ENCODE measurements at regions not wholly inside any gene's neighbourhood (a gene's known extent, or its start where the extent isn't known, plus 50 kb on each side); places are given as distances from the start of the nearest gene placed in this dataset.

- Histone ChIP-seq H3K4me3 (ENCODE audit: insufficient read length, low read depth) (no peak overlapping the region), H3K36me3 (ENCODE audit: insufficient read depth, insufficient read length, low read length) (no peaks in the 10 kb centered on the region), H3K9me3 (ENCODE audit: insufficient read depth, low read length) (no peaks in the 10 kb centered on the region), H3K9ac (ENCODE audit: insufficient read length, low read depth) (no peak overlapping the region), H3K4me1 (ENCODE audit: insufficient read depth, insufficient read length) (peaks cover 3% of the 10 kb centered on the region), H3K27me3 (ENCODE audit: insufficient read depth, insufficient read length) (peaks cover 16% of the 10 kb centered on the region)
- TF ChIP-seq ZNF274 (IDR thresholded peaks at IDR 0.05; ENCODE audit: low read depth, low read length) (no peak), YY1 (IDR thresholded peaks at IDR 0.05; ENCODE audit: insufficient read depth, insufficient read length) (no peak)
- no peak for DNase-seq (ENCODE audit: low read depth, low spot score)
Observed at GRCh38 chr2:238967978-238968360, 120.1 kb downstream of the TWIST2 start.

GRCh38 chr2:238968616-238969384 is 120.9 kb downstream of the TWIST2 start:
- TF ChIP-seq SUZ12 (IDR thresholded peaks at IDR 0.05; ENCODE audit: extremely low read depth, insufficient read depth, insufficient read length) (no peak), YY1 (IDR thresholded peaks at IDR 0.05; ENCODE audit: insufficient read depth, insufficient read length) (no peak), ZNF274 (IDR thresholded peaks at IDR 0.05; ENCODE audit: low read depth, low read length) (no peak)
- H3K27me3 ChIP-seq (ENCODE audit: insufficient read depth, insufficient read length): peaks cover 15% of the 10 kb centered on the region
- no peaks in the 10 kb centered on the region for H3K36me3 ChIP-seq (ENCODE audit: insufficient read depth, insufficient read length, low read length)
- H3K9ac ChIP-seq (ENCODE audit: insufficient read length, low read depth): no peak overlapping the region
- H3K9me3 ChIP-seq (ENCODE audit: insufficient read depth, low read length): no peaks in the 10 kb centered on the region
- no peak overlapping the region for H3K4me3 ChIP-seq (ENCODE audit: insufficient read length, low read depth)
- H3K4me1 ChIP-seq (ENCODE audit: insufficient read depth, insufficient read length): peaks cover 3% of the 10 kb centered on the region
- DNase-seq (ENCODE audit: low read depth, low spot score): no peak

GRCh38 chr2:238969857-238970256 is 122.0 kb downstream of the TWIST2 start:
- TF ChIP-seq YY1 (IDR thresholded peaks at IDR 0.05; ENCODE audit: insufficient read depth, insufficient read length) (no peak), ZNF274 (IDR thresholded peaks at IDR 0.05; ENCODE audit: low read depth, low read length) (no peak), SUZ12 (IDR thresholded peaks at IDR 0.05; ENCODE audit: extremely low read depth, insufficient read depth, insufficient read length) (no peak)
- H3K9me3 ChIP-seq (ENCODE audit: insufficient read depth, low read length): no peaks in the 10 kb centered on the region
- H3K9ac ChIP-seq (ENCODE audit: insufficient read length, low read depth): no peak overlapping the region
- no peak overlapping the region for H3K4me3 ChIP-seq (ENCODE audit: insufficient read length, low read depth)
- H3K4me1 ChIP-seq (ENCODE audit: insufficient read depth, insufficient read length): peaks cover 6% of the 10 kb centered on the region
- no peak for DNase-seq (ENCODE audit: low read depth, low spot score)
- peaks cover 5% of the 10 kb centered on the region for H3K27me3 ChIP-seq (ENCODE audit: insufficient read depth, insufficient read length)
- H3K36me3 ChIP-seq (ENCODE audit: insufficient read depth, insufficient read length, low read length): no peaks in the 10 kb centered on the region

DNA sequence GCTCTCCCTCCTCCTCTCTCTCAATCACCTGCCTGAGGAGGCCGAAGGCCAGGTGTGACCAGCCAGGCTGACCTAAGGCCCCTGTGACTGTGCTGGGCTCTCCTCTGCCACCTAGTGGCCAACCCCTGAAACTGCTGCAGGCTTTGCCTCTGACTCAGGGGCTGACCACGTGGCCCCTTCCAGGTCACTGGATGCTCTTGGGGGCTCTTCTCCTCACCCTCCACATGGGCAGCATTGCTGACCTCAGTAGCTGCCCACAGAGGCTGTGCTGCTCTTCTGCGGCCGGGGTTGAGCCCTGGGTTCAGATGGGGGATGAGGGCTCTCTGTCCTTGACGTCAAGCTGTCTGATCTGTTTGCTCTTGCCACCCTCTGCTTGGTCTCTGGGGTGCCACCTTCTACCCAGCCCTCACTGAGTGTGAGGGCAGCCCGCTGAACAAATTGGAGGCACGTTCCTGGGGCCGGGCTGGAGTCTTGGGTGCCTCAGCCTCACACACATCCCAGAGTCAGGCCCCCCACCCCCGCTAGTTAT is 122.7 kb downstream of the TWIST2 start:
- DNase-seq (ENCODE audit: low read depth, low spot score): peak; percentile 43
- Histone ChIP-seq H3K9me3 (ENCODE audit: insufficient read depth, low read length) (0 out of 2 replicates have a peak, but pooled peaks cover 2% of the 10 kb centered on the region), H3K4me3 (ENCODE audit: insufficient read length, low read depth) (no peak overlapping the region), H3K27me3 (ENCODE audit: insufficient read depth, insufficient read length) (peaks cover 5% of the 10 kb centered on the region), H3K9ac (ENCODE audit: insufficient read length, low read depth) (no peak overlapping the region), H3K36me3 (ENCODE audit: insufficient read depth, insufficient read length, low read length) (no peaks in the 10 kb centered on the region), H3K4me1 (ENCODE audit: insufficient read depth, insufficient read length) (peaks cover 7% of the 10 kb centered on the region)
- TF ChIP-seq SUZ12 (IDR thresholded peaks at IDR 0.05; ENCODE audit: extremely low read depth, insufficient read depth, insufficient read length) (no peak), ZNF274 (IDR thresholded peaks at IDR 0.05; ENCODE audit: low read depth, low read length) (no peak), YY1 (IDR thresholded peaks at IDR 0.05; ENCODE audit: insufficient read depth, insufficient read length) (no peak)

DNA sequence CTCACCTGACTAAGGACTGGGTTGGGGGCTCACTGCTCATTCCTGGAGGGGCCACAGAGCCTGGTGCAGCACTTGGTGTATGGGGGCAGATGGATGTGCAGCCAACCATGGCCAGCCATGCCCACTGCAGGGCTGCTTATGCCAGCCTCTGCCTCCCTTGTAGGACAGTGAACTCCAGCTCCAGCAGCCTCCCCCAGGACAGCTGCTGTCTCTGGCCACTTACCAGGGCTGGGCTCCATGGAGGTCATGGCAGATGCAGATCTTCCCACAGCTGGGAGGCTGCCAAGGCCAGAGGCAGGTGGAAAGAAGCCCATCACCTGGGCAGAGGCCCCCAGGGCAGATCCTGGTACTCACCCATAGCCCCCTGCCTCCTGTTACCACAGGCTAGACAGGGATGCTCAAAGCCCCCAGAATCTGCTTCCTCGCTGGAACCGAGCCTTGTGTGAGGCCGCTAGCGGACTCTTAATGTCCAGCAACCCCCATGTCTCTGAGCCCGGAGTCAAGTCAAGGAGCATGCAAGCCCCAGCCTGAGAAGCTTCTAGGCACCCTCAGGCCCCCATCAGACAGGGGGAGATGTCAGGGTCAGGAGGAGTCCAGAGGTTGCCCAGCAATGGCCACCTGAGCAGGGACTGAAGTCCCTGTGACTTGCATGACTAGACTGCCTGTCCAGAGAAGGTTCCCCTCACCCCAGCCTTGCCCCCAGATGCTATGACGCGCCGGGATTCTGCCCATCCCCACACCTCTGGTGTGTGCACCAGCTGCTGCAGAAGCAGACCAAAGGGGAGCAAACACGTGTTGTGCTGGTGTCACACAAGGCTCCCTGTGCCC is 123.6 kb downstream of the TWIST2 start:
- DNase-seq (ENCODE audit: low read depth, low spot score): no peak
- Histone ChIP-seq H3K4me1 (ENCODE audit: insufficient read depth, insufficient read length) (peaks cover 7% of the 10 kb centered on the region), H3K9me3 (ENCODE audit: insufficient read depth, low read length) (0 out of 2 replicates have a peak, but pooled peaks cover 5% of the 10 kb centered on the region), H3K9ac (ENCODE audit: insufficient read length, low read depth) (no peak overlapping the region), H3K36me3 (ENCODE audit: insufficient read depth, insufficient read length, low read length) (no peaks in the 10 kb centered on the region), H3K27me3 (ENCODE audit: insufficient read depth, insufficient read length) (peaks cover 5% of the 10 kb centered on the region), H3K4me3 (ENCODE audit: insufficient read length, low read depth) (no peak overlapping the region)
- TF ChIP-seq YY1 (IDR thresholded peaks at IDR 0.05; ENCODE audit: insufficient read depth, insufficient read length) (no peak), ZNF274 (IDR thresholded peaks at IDR 0.05; ENCODE audit: low read depth, low read length) (no peak), SUZ12 (IDR thresholded peaks at IDR 0.05; ENCODE audit: extremely low read depth, insufficient read depth, insufficient read length) (no peak)

DNA sequence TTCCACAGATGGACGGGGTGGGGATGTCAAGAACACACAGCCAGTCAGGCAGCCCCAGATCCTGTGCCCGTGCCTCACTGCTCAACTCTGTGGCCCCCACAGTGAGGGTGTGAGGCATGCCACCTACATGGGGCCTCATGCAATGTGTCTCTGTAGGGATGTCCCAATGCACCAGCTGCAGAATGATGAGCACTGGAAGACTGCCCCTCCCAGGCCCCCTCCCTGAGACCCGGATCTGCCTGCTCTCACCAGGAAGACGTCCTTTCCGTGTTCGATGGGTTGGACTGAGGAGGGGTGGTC is 124.2 kb downstream of the TWIST2 start:
- Histone ChIP-seq H3K4me1 (ENCODE audit: insufficient read depth, insufficient read length) (peaks cover 7% of the 10 kb centered on the region), H3K9me3 (ENCODE audit: insufficient read depth, low read length) (0 out of 2 replicates have a peak, but pooled peaks cover 5% of the 10 kb centered on the region), H3K36me3 (ENCODE audit: insufficient read depth, insufficient read length, low read length) (no peaks in the 10 kb centered on the region), H3K4me3 (ENCODE audit: insufficient read length, low read depth) (no peak overlapping the region), H3K27me3 (ENCODE audit: insufficient read depth, insufficient read length) (peaks cover 5% of the 10 kb centered on the region), H3K9ac (ENCODE audit: insufficient read length, low read depth) (no peak overlapping the region)
- no peak for DNase-seq (ENCODE audit: low read depth, low spot score)
- TF ChIP-seq SUZ12 (IDR thresholded peaks at IDR 0.05; ENCODE audit: extremely low read depth, insufficient read depth, insufficient read length) (no peak), ZNF274 (IDR thresholded peaks at IDR 0.05; ENCODE audit: low read depth, low read length) (no peak), YY1 (IDR thresholded peaks at IDR 0.05; ENCODE audit: insufficient read depth, insufficient read length) (no peak)
